ENCODE measurements at regions not wholly inside any gene's neighbourhood (a gene's known extent, or its start where the extent isn't known, plus 50 kb on each side); places are given as distances from the start of the nearest gene placed in this dataset.
A peak's percentile ranks its signal among the peaks of the same experiment; 100 is the strongest.
"Not testable (repeated sequence)": the region's sequence is repeated elsewhere in the genome, so short reads cannot be mapped to it uniquely, and the experiment has no call there.

- no peak for DNase-seq
Observed at GRCh38 chr14:37848985-37849621, 253.7 kb downstream of the TTC6 start.

GRCh38 chr14:37851054-37851453, 255.6 kb downstream of the TTC6 start:
- DNase-seq, result no peak

- no peak for DNase-seq
Observed at GRCh38 chr14:37855871-37856270, 260.4 kb downstream of the TTC6 start.

- DNase-seq, result no peak
Observed at GRCh38 chr14:37857774-37858266, 262.4 kb downstream of the TTC6 start.

- no peak for DNase-seq
Observed at GRCh38 chr14:37858733-37859132, 263.3 kb downstream of the TTC6 start.

- no peak for DNase-seq
Observed at GRCh38 chr14:37859177-37859576, 263.7 kb downstream of the TTC6 start.

- DNase-seq, result no peak
Observed at GRCh38 chr14:37862263-37862662, 266.8 kb downstream of the TTC6 start.

GRCh38 chr14:37864128-37864527, 268.7 kb downstream of the TTC6 start:
- no peak for DNase-seq

- no peak for DNase-seq
Observed at GRCh38 chr14:37864861-37865718, 269.7 kb downstream of the TTC6 start.

- no peak for DNase-seq
Observed at GRCh38 chr14:37865719-37866549, 270.5 kb downstream of the TTC6 start.

- DNase-seq, result no peak
Observed at GRCh38 chr14:37869633-37870032, 274.2 kb downstream of the TTC6 start.

GRCh38 chr14:37870170-37870569, 274.7 kb downstream of the TTC6 start:
- no peak for DNase-seq

- no peak for DNase-seq
Observed at GRCh38 chr14:37870632-37871346, 275.4 kb downstream of the TTC6 start.

- not testable (repeated sequence) for DNase-seq
Observed at GRCh38 chr14:37874065-37874428, 278.6 kb downstream of the TTC6 start.

GRCh38 chr14:37874429-37875109, 279.1 kb downstream of the TTC6 start:
- DNase-seq, result peak; percentile 52

GRCh38 chr14:37888234-37888633, 292.8 kb downstream of the TTC6 start:
- DNase-seq, result no peak

GRCh38 chr14:37889087-37889486, 293.7 kb downstream of the TTC6 start:
- DNase-seq, result no peak

- DNase-seq, result no peak
Observed at GRCh38 chr14:37890095-37890494, 294.7 kb downstream of the TTC6 start.

- DNase-seq, result not testable (repeated sequence)
Observed at GRCh38 chr14:37891500-37891899, 296.1 kb downstream of the TTC6 start.

- no peak for DNase-seq
Observed at GRCh38 chr14:37894463-37894862, 299.0 kb downstream of the TTC6 start.

GRCh38 chr14:37899365-37899764, 303.9 kb downstream of the TTC6 start:
- no peak for DNase-seq

GRCh38 chr14:37900561-37900960, 305.1 kb downstream of the TTC6 start:
- DNase-seq, result no peak
